H9 (cell line): ENCODE measurements at regions not wholly inside any gene's neighbourhood (a gene's known extent, or its start where the extent isn't known, plus 50 kb on each side); places are given as distances from the start of the nearest gene placed in this dataset.

Experiments
- DNase-seq: peaks from one replicate; pipeline ENCODE4 v3.0.0-alpha.2; 2017
- H2AFZ ChIP-seq: one replicate; pipeline ENCODE4 v1.6.1; 2013; ENCODE audit warnings: mild to moderate bottlenecking, low read length, control low read depth, moderate library complexity
- H2AK5ac ChIP-seq: 2 replicates; pipeline ENCODE4 v1.6.1; 2013; ENCODE audit warnings: low read length, control low read depth, mixed read lengths; ENCODE audit not compliant: insufficient read length
- H2BK120ac ChIP-seq: one replicate; pipeline ENCODE4 v1.6.1; 2013; ENCODE audit warnings: low read depth, mild to moderate bottlenecking, low read length, control low read depth, inconsistent platforms; ENCODE audit not compliant: poor library complexity, severe bottlenecking
- H2BK12ac ChIP-seq: 2 replicates; pipeline ENCODE4 v1.6.1; 2013; ENCODE audit warnings: low read length, control low read depth, mixed read lengths, low read depth; ENCODE audit not compliant: insufficient read length
- H2BK15ac ChIP-seq: 2 replicates; pipeline ENCODE4 v1.6.1; 2013; ENCODE audit warnings: low read depth, low read length, control low read depth
- H2BK20ac ChIP-seq: one replicate; pipeline ENCODE4 v1.6.1; 2013; ENCODE audit warnings: low read depth, mild to moderate bottlenecking, low read length, control low read depth, inconsistent platforms; ENCODE audit not compliant: poor library complexity, severe bottlenecking
- H2BK5ac ChIP-seq: 2 replicates; pipeline ENCODE4 v1.6.1; 2013; ENCODE audit warnings: low read length, control low read depth, mixed read lengths; ENCODE audit not compliant: insufficient read length
- H3K14ac ChIP-seq: 2 replicates; pipeline ENCODE4 v1.6.1; 2013; ENCODE audit warnings: low read length, control low read depth; ENCODE audit not compliant: insufficient read depth
- H3K18ac ChIP-seq: 2 replicates; pipeline ENCODE4 v1.6.1; 2013; ENCODE audit warnings: low read depth, mild to moderate bottlenecking, mixed read lengths, low read length, control low read depth; ENCODE audit not compliant: insufficient read length
- H3K23ac ChIP-seq: 2 replicates; pipeline ENCODE4 v1.6.1; 2013; ENCODE audit warnings: low read length, control low read depth, mixed read lengths, low read depth; ENCODE audit not compliant: insufficient read length
- H3K23me2 ChIP-seq: 2 replicates; pipeline ENCODE4 v1.6.1; 2013; ENCODE audit warnings: low read depth, mild to moderate bottlenecking, mixed read lengths, low read length, control low read depth; ENCODE audit not compliant: insufficient read length, poor library complexity, severe bottlenecking
- H3K27ac ChIP-seq: 2 replicates; pipeline ENCODE4 v1.5.1; 2013; ENCODE audit warnings: low read length, control low read depth, mixed read lengths, low read depth; ENCODE audit not compliant: insufficient read length
- H3K27me3 ChIP-seq: 2 replicates; pipeline ENCODE4 v1.6.1; 2013; ENCODE audit warnings: low read length, control low read depth, inconsistent platforms; ENCODE audit not compliant: insufficient read depth
- H3K4ac ChIP-seq: 2 replicates; pipeline ENCODE4 v1.6.1; 2013; ENCODE audit warnings: low read depth, mild to moderate bottlenecking, control low read depth, inconsistent platforms, low read length, moderate library complexity
- H3K4me1 ChIP-seq: 2 replicates; pipeline ENCODE4 v1.6.1; 2013; ENCODE audit warnings: low read length, control low read depth, inconsistent platforms; ENCODE audit not compliant: insufficient read depth
- H3K4me2 ChIP-seq: 2 replicates; pipeline ENCODE4 v1.6.1; 2013; ENCODE audit warnings: low read length, control low read depth, mixed read lengths; ENCODE audit not compliant: insufficient read length, insufficient read depth
- H3K56ac ChIP-seq: 2 replicates; pipeline ENCODE4 v1.6.1; 2013; ENCODE audit warnings: low read depth, mild to moderate bottlenecking, mixed read lengths, low read length, control low read depth; ENCODE audit not compliant: insufficient read length
- H3K79me1 ChIP-seq: 2 replicates; pipeline ENCODE4 v1.6.1; 2013; ENCODE audit warnings: low read depth, mild to moderate bottlenecking, moderate library complexity, low read length, control low read depth, inconsistent platforms; ENCODE audit not compliant: insufficient read depth, poor library complexity, severe bottlenecking
- H3K79me2 ChIP-seq: 2 replicates; pipeline ENCODE4 v1.6.1; 2013; ENCODE audit warnings: low read length, control low read depth, inconsistent platforms; ENCODE audit not compliant: insufficient read depth
- H3K9ac ChIP-seq: 2 replicates; pipeline ENCODE4 v1.6.1; 2013; ENCODE audit warnings: low read length, control low read depth, mixed read lengths; ENCODE audit not compliant: insufficient read length; ENCODE audit errors: extremely low read depth
- H3K9me3 ChIP-seq: one replicate; pipeline ENCODE4 v1.6.1; 2013; ENCODE audit warnings: low read depth, low read length, inconsistent platforms; ENCODE audit not compliant: control insufficient read depth
- H3T11ph ChIP-seq: one replicate; pipeline ENCODE4 v1.6.1; 2013; ENCODE audit warnings: mild to moderate bottlenecking, low read length, control low read depth, inconsistent platforms
- H4K20me1 ChIP-seq: one replicate; pipeline ENCODE4 v1.6.1; 2013; ENCODE audit not compliant: control insufficient read depth, insufficient read length, insufficient read depth
- H4K5ac ChIP-seq: 2 replicates; pipeline ENCODE4 v1.6.1; 2013; ENCODE audit warnings: low read depth, mild to moderate bottlenecking, mixed read lengths, low read length, control low read depth; ENCODE audit not compliant: insufficient read length
- H4K8ac ChIP-seq: replicated peaks from 2 replicates; pipeline ENCODE4 v1.6.1; 2013; ENCODE audit warnings: low read length, control low read depth, mixed read lengths, low read depth; ENCODE audit not compliant: insufficient read length
- H4K91ac ChIP-seq: 2 replicates; pipeline ENCODE4 v1.6.1; 2013; ENCODE audit warnings: low read depth, mild to moderate bottlenecking, moderate library complexity, mixed read lengths, low read length, control low read depth; ENCODE audit not compliant: insufficient read length
- H3K27ac Mint-ChIP-seq, 3 experiments: 2 replicates in 2 of 3; 3 replicates in 1 of 3; pipeline ENCODE4 v1.8.0; 2020 to 2021; ENCODE audit warnings: mixed read lengths in 3 of 3, mild to moderate bottlenecking in 1 of 3, moderate library complexity in 1 of 3
- H3K27me3 Mint-ChIP-seq: 2 replicates; pipeline ENCODE4 v1.8.0; 2021; ENCODE audit warnings: low read depth, mild to moderate bottlenecking, moderate library complexity, mixed read lengths
- H3K36me3 Mint-ChIP-seq, 3 experiments: 2 replicates in 2 of 3; 3 replicates in 1 of 3; pipeline ENCODE4 v1.8.0; 2020 to 2021; ENCODE audit warnings: low read depth in 3 of 3, mixed read lengths in 3 of 3; ENCODE audit not compliant: insufficient read depth in 1 of 3
- H3K4me1 Mint-ChIP-seq, 2 experiments: 2 replicates each; pipeline ENCODE4 v1.8.0; 2020; ENCODE audit warnings: mixed read lengths in 2 of 2
- H3K4me3 Mint-ChIP-seq, 2 experiments: 2 replicates in 1 of 2; 3 replicates in 1 of 2; pipeline ENCODE4 v1.8.0; 2020 to 2021; ENCODE audit warnings: mild to moderate bottlenecking in 2 of 2, mixed read lengths in 2 of 2, moderate library complexity in 1 of 2
- H3K9me3 Mint-ChIP-seq, 2 experiments: 2 replicates in 1 of 2; 3 replicates in 1 of 2; pipeline ENCODE4 v1.8.0; 2020; ENCODE audit warnings: mild to moderate bottlenecking in 2 of 2, mixed read lengths in 2 of 2, moderate library complexity in 1 of 2
- WGBS: extraction: QIAGEN DNeasy Blood & Tissue Kit; methylation state at CpG from one replicate; pipeline ENCODE4 v1.1.7; 2013; ENCODE audit warnings: missing lambda C conversion rate, low lambda C conversion rate, mixed read lengths; ENCODE audit not compliant: insufficient read length; ENCODE audit errors: extremely low coverage; 5-methylcytosine and 5-hydroxymethylcytosine counted together
- TF ChIP-seq, protein P1 (sequence below): fragments of 200-600 bp; sonication (generic); conservative IDR thresholded peaks from 3 replicates; pipeline ENCODE4 v1.8.0; 2021; ENCODE audit warnings: antibody characterized with exemption, mild to moderate bottlenecking

DNA sequence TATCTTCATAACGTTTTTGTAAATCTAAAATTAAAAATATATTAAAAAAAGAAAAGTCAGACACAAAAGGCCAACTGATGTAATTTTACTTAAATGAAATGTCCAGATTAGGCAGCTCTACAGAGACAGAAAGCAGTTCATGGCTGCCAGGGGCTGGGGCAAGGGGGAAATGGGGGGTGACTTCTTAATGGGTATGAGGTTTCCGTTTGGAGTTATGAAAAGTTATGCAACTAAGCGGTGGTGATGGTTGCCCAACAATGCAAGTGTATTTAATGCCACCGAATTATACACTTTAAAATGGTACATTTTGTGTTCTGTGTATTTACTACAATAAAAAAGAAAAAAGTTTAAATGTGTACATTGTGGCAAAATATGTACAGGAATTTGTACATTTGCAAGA is 70.2 kb upstream of the TEX51 start:
- Histone ChIP-seq H3K79me2 (no peaks in the 10 kb centered on the region), H2AFZ (no peak overlapping the region), H4K8ac (no peak overlapping the region), H3T11ph (no peak overlapping the region), H2BK12ac (no peak overlapping the region), H3K56ac (no peak overlapping the region), H4K20me1 (peaks cover 2% of the 10 kb centered on the region), H2AK5ac (no peak overlapping the region), H4K5ac (no peak overlapping the region), H3K4me2 (no peak overlapping the region), H3K9ac (no peak overlapping the region), H3K23me2 (no peaks in the 10 kb centered on the region), H3K4ac (no peak overlapping the region), H3K27ac (no peak overlapping the region), H2BK15ac (no peak overlapping the region), H3K18ac (no peak overlapping the region), H3K27me3 (no peaks in the 10 kb centered on the region), H3K4me1 (no peaks in the 10 kb centered on the region; the same call in 1 of the 2 replicates), H2BK5ac (no peak overlapping the region), H4K91ac (no peak overlapping the region), H2BK20ac (no peak overlapping the region), H3K9me3 (no peaks in the 10 kb centered on the region), H3K79me1 (no peaks in the 10 kb centered on the region), H3K23ac (no peak overlapping the region), H3K14ac (no peak overlapping the region), H2BK120ac (no peak overlapping the region)
- peaks cover 18% of the 10 kb centered on the region for H3K27me3 Mint-ChIP-seq
- no peak overlapping the region for H3K27ac Mint-ChIP-seq
- no peaks in the 10 kb centered on the region for H3K36me3 Mint-ChIP-seq
- H3K4me3 Mint-ChIP-seq = no peak overlapping the region
- no CpG with 5 or more reads among the region's 4 CpGs for WGBS
- no peak for DNase-seq
- no peaks in the 10 kb centered on the region for H3K9me3 Mint-ChIP-seq
- H3K4me1 Mint-ChIP-seq = peaks cover 19 to 23% of the 10 kb centered on the region in 2 experiments
- TF ChIP-seq, protein P1, sequence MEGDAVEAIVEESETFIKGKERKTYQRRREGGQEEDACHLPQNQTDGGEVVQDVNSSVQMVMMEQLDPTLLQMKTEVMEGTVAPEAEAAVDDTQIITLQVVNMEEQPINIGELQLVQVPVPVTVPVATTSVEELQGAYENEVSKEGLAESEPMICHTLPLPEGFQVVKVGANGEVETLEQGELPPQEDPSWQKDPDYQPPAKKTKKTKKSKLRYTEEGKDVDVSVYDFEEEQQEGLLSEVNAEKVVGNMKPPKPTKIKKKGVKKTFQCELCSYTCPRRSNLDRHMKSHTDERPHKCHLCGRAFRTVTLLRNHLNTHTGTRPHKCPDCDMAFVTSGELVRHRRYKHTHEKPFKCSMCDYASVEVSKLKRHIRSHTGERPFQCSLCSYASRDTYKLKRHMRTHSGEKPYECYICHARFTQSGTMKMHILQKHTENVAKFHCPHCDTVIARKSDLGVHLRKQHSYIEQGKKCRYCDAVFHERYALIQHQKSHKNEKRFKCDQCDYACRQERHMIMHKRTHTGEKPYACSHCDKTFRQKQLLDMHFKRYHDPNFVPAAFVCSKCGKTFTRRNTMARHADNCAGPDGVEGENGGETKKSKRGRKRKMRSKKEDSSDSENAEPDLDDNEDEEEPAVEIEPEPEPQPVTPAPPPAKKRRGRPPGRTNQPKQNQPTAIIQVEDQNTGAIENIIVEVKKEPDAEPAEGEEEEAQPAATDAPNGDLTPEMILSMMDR = no peak
